Adipose tissue (tissue), 3 donors: ENCODE measurements at regions not wholly inside any gene's neighbourhood (a gene's known extent, or its start where the extent isn't known, plus 50 kb on each side); places are given as distances from the start of the nearest gene placed in this dataset.

Source experiments
- H3K27ac ChIP-seq: one replicate; pipeline ENCODE4 v1.5.1; 2013; ENCODE audit warnings: low read depth, low read length
- WGBS, 3 donors: extraction: QIAGEN DNeasy Blood & Tissue Kit; methylation state at CpG; one replicate each; pipeline ENCODE4 v1.1.7; 2013; 5-methylcytosine and 5-hydroxymethylcytosine counted together
- donor health status: healthy with polysubstance abuse.
- donor health status: Bipolar disorder and iron deficiency.
- donor health status: healthy.

- H3K27ac ChIP-seq, result no peak overlapping the region
- WGBS, 3 donors, result 92 to 98% (median 94%) methylated on average over 2 of the region's 2 CpGs
Observed at GRCh38 chr10:113341138-113341537, 211.7 kb upstream of the HABP2 start.

DNA sequence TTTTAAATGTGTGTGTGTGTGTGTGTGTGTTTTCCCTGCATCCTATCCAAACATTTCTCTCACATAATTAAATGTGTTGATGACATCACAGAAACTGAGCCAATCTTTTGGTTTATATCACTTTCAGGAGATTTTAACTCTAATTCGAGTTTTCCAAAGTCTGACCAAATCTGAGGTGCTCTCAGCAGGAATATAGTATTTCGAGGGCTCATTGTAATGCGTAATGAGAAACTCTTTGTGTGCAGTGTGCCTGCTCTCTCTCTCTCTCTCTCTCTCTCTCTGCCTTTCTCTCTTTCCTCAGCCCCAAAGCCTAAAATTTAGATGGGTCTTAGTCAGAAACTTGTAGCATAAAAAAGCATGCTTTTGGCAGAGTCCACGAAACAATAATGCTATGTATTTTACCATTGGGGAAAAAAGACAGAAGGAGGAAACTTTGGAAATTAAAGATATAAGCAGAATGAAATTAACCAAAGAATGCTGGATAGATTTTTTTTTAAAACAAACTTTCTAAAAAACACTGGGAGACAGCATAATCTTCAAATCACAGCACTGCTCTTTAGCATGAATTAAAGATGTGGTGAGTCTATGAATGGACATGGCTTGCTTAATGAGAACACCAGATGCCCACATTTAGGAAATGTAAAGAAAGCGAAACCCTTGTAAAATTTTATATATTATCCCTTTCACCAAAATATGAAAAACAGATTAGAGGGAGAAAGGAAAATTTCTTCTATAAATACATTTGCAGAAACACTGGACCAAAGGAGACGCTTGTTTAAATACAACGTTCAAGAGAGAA is 206.8 kb upstream of the HABP2 start:
- WGBS, 3 donors, result 76 to 85% (median 80%) methylated on average over 7 of the region's 7 CpGs
- no peak overlapping the region for H3K27ac ChIP-seq

DNA sequence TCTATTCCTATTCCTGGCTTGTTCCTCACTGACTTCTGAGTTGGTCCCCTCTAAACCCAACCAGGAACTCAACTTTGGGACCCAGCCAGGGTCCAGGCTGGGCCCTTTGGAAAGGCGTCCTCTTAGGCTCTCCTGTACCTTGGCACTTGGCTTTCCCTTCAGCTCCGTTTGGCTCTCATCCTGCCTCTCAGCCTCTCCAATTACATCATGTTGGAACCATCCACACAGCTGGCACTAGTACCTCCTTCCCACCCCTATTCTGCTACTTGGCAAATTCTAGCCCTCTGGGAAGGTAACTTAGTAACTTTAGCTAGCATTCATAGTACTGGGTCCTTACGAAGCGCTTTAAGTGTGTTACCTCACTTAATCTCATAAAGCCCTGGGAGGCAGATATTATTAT is 205.3 kb upstream of the HABP2 start:
- WGBS, 3 donors, result 62 to 68% (median 67%) methylated on average over 4 of the region's 4 CpGs
- H3K27ac ChIP-seq, result no peak overlapping the region

DNA sequence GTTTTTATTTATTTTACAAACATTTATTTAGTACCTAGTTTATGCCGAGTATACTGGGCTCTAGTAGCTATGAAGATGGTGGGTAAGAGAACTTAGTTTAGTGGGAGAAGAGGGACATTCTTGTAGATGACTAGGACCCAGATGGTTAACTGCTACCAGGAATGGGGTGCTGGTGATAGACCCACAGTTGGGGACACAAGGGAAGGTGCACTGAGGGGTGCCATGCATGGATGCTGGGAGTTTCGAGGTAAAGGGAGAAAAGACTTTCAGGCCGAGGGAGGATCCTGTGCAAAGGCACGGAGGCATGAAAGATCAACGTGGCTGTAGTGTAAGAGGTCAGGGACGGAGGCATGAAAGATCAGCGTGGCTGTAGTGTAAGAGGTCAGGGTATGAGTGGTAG is 204.2 kb upstream of the HABP2 start:
- H3K27ac ChIP-seq, result no peak overlapping the region
- WGBS, 3 donors, result 90 to 93% (median 90%) methylated on average over 7 of the region's 7 CpGs

- H3K27ac ChIP-seq, result no peak overlapping the region
- whole genome bisulfite sequencing, 3 donors, result 71 to 86% (median 80%) methylated on average over 11 of the region's 11 CpGs
Observed at GRCh38 chr10:113350311-113351040, 202.4 kb upstream of the HABP2 start.

GRCh38 chr10:113354711-113355110 is 198.1 kb upstream of the HABP2 start:
- no peak overlapping the region for H3K27ac ChIP-seq
- WGBS, 3 donors, result 67 to 79% (median 70%) methylated on average over 3 of the region's 3 CpGs

GRCh38 chr10:113356794-113357680 is 195.8 kb upstream of the HABP2 start:
- no peak overlapping the region for H3K27ac ChIP-seq
- WGBS, 3 donors, result 65 to 73% (median 73%) methylated on average over 5 of the region's 5 CpGs

DNA sequence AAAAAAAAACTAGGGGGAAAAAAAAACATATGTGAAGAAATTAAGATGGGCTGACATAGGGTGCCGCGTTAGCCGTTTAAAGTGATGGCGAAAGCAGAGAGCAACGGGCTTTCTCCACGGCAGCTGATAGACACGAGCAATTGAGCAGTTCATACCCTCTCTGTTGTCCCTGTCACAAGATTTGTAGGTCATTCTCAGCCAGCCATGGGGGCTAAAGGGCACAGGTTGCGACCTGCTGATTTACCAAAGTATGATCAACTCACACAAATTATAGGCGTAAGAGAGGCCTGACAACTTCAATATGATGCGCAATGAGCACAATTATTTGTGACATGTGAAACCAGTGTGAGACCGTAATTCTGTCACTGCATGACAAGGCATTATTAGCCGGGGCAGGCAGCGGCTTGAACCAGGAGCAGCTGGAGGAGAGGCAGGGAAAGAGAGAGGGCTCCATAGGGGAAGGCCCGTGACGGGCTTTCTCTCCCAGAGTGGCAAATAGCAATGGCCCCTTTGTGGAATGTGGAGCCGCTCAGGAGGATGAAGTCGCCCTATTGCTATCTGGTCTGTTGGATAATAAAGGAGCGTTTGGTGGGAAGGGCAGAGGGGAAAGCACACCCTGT is 195.1 kb upstream of the HABP2 start:
- WGBS, 3 donors, result 91 to 94% (median 93%) methylated on average over 18 of the region's 18 CpGs
- no peak overlapping the region for H3K27ac ChIP-seq

DNA sequence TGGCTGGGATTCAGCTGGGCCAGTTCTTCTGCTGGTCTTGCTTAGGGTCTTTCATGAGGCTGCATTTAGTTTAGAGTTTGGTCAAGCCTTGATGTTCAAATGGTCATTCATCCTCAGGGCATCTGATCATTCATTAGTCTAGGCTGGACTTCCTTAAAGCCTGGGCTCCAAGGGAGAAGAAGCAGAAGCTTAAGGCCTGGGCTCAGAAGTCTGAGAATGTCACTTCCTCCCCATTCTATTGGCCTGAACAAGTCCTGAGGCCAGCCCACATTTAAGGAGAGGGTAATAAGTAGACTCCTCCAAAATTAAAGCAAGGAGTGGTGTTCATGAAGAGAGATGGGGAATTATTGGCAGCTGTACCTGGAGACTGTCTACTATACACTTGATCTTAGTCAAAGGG is 193.2 kb upstream of the HABP2 start:
- H3K27ac ChIP-seq, result no peak overlapping the region

DNA sequence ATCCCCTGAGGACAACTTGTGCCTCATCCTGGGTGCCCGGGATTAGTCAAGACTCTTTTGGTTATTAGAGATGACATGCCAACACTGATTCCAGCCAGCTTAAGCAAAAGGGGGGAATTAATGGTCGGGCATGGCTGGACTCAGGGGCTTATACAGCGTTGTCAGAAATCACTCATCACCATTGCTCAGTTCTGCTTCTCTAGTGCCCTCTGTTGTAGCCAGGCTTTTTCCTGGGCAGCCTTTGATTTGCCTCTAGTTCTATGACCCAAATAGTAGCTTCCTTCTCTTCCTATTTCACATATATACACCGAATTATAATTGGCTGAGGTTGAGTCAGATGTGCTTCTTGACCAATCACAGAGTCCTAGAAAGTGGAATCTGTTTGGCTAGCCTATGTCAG is 192.0 kb upstream of the HABP2 start:
- no peak overlapping the region for H3K27ac ChIP-seq
- 93 to 97% (median 95%) methylated on average over 4 of the region's 4 CpGs for WGBS, 3 donors

- H3K27ac ChIP-seq, result no peak overlapping the region
Observed at GRCh38 chr10:113362645-113363091, 190.2 kb upstream of the HABP2 start.

DNA sequence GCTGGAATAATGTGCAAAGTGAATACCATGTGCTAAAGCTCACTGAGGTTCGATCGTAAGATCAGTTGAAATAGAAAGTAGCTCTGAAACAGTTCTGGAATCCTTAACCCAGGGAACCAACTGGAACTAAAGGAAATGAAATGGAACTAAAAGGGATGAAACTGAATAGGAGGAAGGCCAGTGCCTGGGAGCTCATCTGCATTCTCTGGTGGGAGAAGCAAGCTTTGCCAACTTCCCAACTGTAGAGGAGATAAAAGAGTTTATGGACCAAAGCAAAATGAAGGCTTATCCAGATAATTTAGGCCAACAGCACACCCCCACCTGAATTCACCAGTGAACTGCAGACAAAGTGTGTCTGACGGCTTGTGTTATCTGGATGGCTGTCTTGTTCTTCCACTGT is 188.6 kb upstream of the HABP2 start:
- no peak overlapping the region for H3K27ac ChIP-seq
- WGBS, 3 donors, result 80 to 93% (median 86%) methylated on average over 3 of the region's 3 CpGs

GRCh38 chr10:113368666-113369364 is 184.0 kb upstream of the HABP2 start:
- WGBS, 3 donors, result 69 to 78% (median 72%) methylated on average over 6 of the region's 6 CpGs

DNA sequence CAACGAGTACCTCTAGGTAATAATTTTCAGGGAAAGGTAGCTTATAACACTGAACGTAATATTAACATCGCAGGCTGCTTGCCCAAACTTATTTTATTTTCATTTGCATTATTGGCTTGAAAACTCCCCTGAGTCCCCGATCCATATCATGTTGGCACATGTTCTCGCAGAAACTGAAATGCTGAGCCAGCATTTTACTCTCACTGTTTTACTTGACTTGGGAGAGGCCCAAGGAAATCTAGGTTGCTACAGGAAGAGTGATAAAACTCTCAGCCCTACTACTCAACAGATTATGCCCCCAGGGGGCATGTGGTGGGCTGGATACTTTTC is 183.5 kb upstream of the HABP2 start:
- 45 to 49% (median 46%) methylated on average over 5 of the region's 5 CpGs for WGBS, 3 donors

More at GRCh38 chr10:113368666-113369364, 184.0 kb upstream of the HABP2 start:
- H3K27ac ChIP-seq, result no peak overlapping the region

DNA sequence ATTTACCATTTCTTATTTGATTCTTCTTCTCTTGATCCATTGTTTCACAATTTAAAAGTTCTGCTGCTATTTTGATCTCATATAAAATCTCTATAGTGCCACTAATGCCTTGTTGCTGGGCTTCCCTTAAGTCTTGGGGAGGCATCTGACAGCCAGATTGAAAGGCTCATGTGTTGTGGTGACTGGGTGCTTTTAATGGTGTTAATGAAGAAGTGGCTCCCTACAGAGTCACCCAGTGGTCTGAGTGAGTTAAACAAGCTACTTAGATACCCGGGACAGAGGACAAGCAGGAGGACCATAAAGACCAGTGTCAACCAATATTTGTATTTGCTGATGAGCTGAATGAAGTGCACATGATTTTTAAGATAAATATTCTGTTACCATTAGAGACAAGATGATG is 176.4 kb upstream of the HABP2 start:
- no peak overlapping the region for H3K27ac ChIP-seq
- WGBS, 3 donors, result 27 to 84% (median 82%) methylated on average over 1 of the region's 1 CpG

More for the DNA sequence above, 183.5 kb upstream of the HABP2 start:
- H3K27ac ChIP-seq, result no peak overlapping the region

GRCh38 chr10:113379091-113379490 is 173.8 kb upstream of the HABP2 start:
- WGBS, 3 donors, result 89 to 93% (median 93%) methylated on average over 1 of the region's 1 CpG
- no peak overlapping the region for H3K27ac ChIP-seq

GRCh38 chr10:113381416-113381815 is 171.4 kb upstream of the HABP2 start:
- no peak overlapping the region for H3K27ac ChIP-seq
- WGBS, 3 donors, result 68 to 69% (median 69%) methylated on average over 6 of the region's 6 CpGs

GRCh38 chr10:113381981-113382509 is 170.8 kb upstream of the HABP2 start:
- 7 to 64% (median 11%) methylated on average over 9 of the region's 9 CpGs for WGBS, 3 donors
- no peak overlapping the region for H3K27ac ChIP-seq
